Esophagus muscularis mucosa (tissue), 3 donors: ENCODE measurements at regions not wholly inside any gene's neighbourhood (a gene's known extent, or its start where the extent isn't known, plus 50 kb on each side); places are given as distances from the start of the nearest gene placed in this dataset.

Experiments
- CTCF ChIP-seq, 3 experiments: fragments of 200-600 bp in 2 of 3; fragments of 450-650 bp in 1 of 3; sonication (generic) in 2 of 3; IDR thresholded peaks; one replicate each; pipeline ENCODE4 v1.5.1; 2017 to 2019; ENCODE audit warnings: antibody characterized with exemption in 3 of 3, mild to moderate bottlenecking in 2 of 3, moderate library complexity in 1 of 3
- POLR2A ChIP-seq: fragments of 450-650 bp; IDR thresholded peaks from one replicate; pipeline ENCODE4 v1.6.1; 2017; ENCODE audit warnings: antibody characterized with exemption, moderate library complexity, mild to moderate bottlenecking, low read depth

- TF ChIP-seq POLR2A (no peak), CTCF (IDR thresholded peaks at IDR 0.05) (no peak)
These were observed 78.7 kb upstream of the TNFSF11 start for GRCh38 chr13:42495255-42495654.
